Osteoblast (primary cell): ENCODE measurements at regions not wholly inside any gene's neighbourhood (a gene's known extent, or its start where the extent isn't known, plus 50 kb on each side); places are given as distances from the start of the nearest gene placed in this dataset.

Source experiments
- DNase-seq: peaks from one replicate; pipeline ENCODE4 v3.0.0; 2011; ENCODE audit warnings: low spot score, mixed read lengths; ENCODE audit not compliant: insufficient read length; ENCODE audit errors: missing footprints
- H2AFZ ChIP-seq: 2 replicates; pipeline ENCODE4 v1.6.0; 2011; ENCODE audit warnings: mild to moderate bottlenecking, low read length
- H3K27ac ChIP-seq: 2 replicates; pipeline ENCODE4 v1.5.1; 2011; ENCODE audit warnings: mild to moderate bottlenecking, low read depth, low read length, moderate library complexity
- H3K27me3 ChIP-seq: 2 replicates; pipeline ENCODE4 v1.6.0; 2012; ENCODE audit warnings: mild to moderate bottlenecking, control low read depth, inconsistent platforms, low read length, moderate library complexity; ENCODE audit not compliant: insufficient read depth
- H3K36me3 ChIP-seq: 2 replicates; pipeline ENCODE4 v1.5.1; 2011; ENCODE audit warnings: mild to moderate bottlenecking, low read length, control low read depth, moderate library complexity; ENCODE audit not compliant: insufficient read depth
- H3K4me1 ChIP-seq: 2 replicates; pipeline ENCODE4 v1.5.1; 2011; ENCODE audit warnings: mild to moderate bottlenecking, low read length, control low read depth, moderate library complexity; ENCODE audit not compliant: insufficient read depth
- H3K4me2 ChIP-seq: 2 replicates; pipeline ENCODE4 v1.6.0; 2011; ENCODE audit warnings: mild to moderate bottlenecking, low read length; ENCODE audit not compliant: insufficient read depth
- H3K4me3 ChIP-seq: fragments of 200-600 bp; sonication (generic); 3 replicates; pipeline ENCODE4 v1.5.1; 2012; ENCODE audit warnings: mild to moderate bottlenecking, low read length, inconsistent platforms; ENCODE audit not compliant: insufficient read depth
- H3K79me2 ChIP-seq: 2 replicates; pipeline ENCODE4 v1.6.0; 2012; ENCODE audit warnings: mild to moderate bottlenecking, low read length, control low read depth, inconsistent platforms; ENCODE audit not compliant: insufficient read depth
- H3K9me3 ChIP-seq: 2 replicates; pipeline ENCODE4 v1.5.1; 2011; ENCODE audit warnings: low read depth, low read length, control low read depth
- H4K20me1 ChIP-seq: 2 replicates; pipeline ENCODE4 v1.6.0; 2012; ENCODE audit warnings: mild to moderate bottlenecking, low read length, control low read depth; ENCODE audit not compliant: insufficient read depth
- TF ChIP-seq, protein P1 (sequence below): IDR thresholded peaks from 2 replicates; pipeline ENCODE4 v1.5.1; 2011; ENCODE audit warnings: mild to moderate bottlenecking, low read depth, low read length, moderate library complexity; ENCODE audit errors: extremely low read depth

DNA sequence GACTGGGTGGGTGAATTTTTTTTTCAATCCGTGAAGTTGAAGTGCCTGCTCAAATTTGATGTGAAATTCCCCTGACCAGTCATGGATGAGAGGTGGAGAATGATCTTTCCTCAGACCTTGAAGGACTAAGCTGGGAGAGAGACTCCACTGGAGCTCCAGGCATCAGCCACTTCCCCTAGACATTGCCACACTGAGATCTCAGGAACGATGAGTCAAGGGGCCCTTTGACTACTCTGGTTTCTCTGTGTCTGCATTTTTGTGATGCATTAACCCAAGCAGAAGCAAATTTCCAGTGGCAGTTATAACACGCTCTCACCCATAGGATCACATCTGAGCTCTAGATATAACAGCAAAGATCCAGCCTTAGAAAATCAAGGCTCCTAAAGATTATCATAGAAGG lies 171.2 kb upstream of the KIF2A start:
- H3K9me3 ChIP-seq, result no peaks in the 10 kb centered on the region
- no peak overlapping the region for H3K4me2 ChIP-seq
- H3K79me2 ChIP-seq, result no peaks in the 10 kb centered on the region
- H3K36me3 ChIP-seq, result no peaks in the 10 kb centered on the region
- no peak for DNase-seq
- no peak overlapping the region for H3K4me3 ChIP-seq
- H4K20me1 ChIP-seq, result no peaks in the 10 kb centered on the region
- no peak overlapping the region for H3K27ac ChIP-seq
- H3K4me1 ChIP-seq, result peaks cover 3% of the 10 kb centered on the region
- TF ChIP-seq, protein P1, sequence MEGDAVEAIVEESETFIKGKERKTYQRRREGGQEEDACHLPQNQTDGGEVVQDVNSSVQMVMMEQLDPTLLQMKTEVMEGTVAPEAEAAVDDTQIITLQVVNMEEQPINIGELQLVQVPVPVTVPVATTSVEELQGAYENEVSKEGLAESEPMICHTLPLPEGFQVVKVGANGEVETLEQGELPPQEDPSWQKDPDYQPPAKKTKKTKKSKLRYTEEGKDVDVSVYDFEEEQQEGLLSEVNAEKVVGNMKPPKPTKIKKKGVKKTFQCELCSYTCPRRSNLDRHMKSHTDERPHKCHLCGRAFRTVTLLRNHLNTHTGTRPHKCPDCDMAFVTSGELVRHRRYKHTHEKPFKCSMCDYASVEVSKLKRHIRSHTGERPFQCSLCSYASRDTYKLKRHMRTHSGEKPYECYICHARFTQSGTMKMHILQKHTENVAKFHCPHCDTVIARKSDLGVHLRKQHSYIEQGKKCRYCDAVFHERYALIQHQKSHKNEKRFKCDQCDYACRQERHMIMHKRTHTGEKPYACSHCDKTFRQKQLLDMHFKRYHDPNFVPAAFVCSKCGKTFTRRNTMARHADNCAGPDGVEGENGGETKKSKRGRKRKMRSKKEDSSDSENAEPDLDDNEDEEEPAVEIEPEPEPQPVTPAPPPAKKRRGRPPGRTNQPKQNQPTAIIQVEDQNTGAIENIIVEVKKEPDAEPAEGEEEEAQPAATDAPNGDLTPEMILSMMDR, result no peak
- H2AFZ ChIP-seq, result no peak overlapping the region
- no peaks in the 10 kb centered on the region for H3K27me3 ChIP-seq

DNA sequence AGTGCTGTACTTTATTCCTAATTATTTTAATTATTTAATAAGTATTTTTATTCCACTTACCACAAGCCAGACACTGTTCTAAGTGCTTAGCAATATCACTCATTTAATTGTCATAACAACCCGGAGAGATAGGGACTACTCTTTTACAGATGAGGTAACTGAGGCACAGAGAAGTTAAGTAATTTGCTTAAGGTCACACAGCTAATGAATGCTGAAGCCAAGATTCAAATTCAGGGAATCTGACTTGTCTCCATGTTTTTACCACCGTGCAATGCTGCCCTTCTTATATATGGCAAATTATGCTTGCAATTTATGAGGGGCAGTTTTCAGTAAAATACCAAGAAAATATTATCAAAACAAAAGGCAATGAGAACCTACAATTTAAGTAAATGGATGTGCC lies 168.4 kb upstream of the KIF2A start:
- H3K36me3 ChIP-seq, result no peaks in the 10 kb centered on the region
- TF ChIP-seq, protein P1, result no peak
- H4K20me1 ChIP-seq, result no peaks in the 10 kb centered on the region
- DNase-seq, result no peak
- no peaks in the 10 kb centered on the region for H3K9me3 ChIP-seq
- H3K79me2 ChIP-seq, result no peaks in the 10 kb centered on the region
- H3K4me2 ChIP-seq, result no peak overlapping the region
- no peaks in the 10 kb centered on the region for H3K27me3 ChIP-seq
- no peak overlapping the region for H3K4me3 ChIP-seq
- H3K27ac ChIP-seq, result no peak overlapping the region
- no peak overlapping the region for H2AFZ ChIP-seq
- no peaks in the 10 kb centered on the region for H3K4me1 ChIP-seq

DNA sequence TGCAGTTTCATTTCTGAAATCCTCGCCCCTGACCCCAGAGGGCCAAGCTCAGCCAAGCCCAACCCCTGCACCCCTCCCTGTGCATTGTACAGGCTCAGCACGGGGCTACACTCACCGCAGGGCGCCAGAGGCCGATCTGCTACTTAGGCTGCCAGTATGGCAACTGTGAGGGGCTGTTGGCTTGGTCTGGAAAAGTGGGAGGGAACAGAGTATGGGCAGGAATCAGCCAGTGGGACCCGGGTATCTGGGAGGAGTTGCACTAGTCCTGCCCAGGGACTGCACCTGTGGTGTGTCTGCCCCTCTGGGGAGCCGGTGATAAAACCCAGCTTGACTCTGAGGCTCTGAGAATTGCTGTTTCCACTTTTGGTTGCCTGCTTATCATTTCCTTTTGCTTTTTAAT lies 167.4 kb upstream of the KIF2A start:
- Histone ChIP-seq H3K4me3 (no peak overlapping the region), H3K79me2 (no peaks in the 10 kb centered on the region), H3K4me2 (no peak overlapping the region), H3K4me1 (no peaks in the 10 kb centered on the region), H3K9me3 (no peaks in the 10 kb centered on the region), H3K36me3 (no peaks in the 10 kb centered on the region), H3K27me3 (no peaks in the 10 kb centered on the region), H4K20me1 (no peaks in the 10 kb centered on the region), H2AFZ (no peak overlapping the region), H3K27ac (no peak overlapping the region)
- no peak for DNase-seq
- TF ChIP-seq, protein P1, result no peak

DNA sequence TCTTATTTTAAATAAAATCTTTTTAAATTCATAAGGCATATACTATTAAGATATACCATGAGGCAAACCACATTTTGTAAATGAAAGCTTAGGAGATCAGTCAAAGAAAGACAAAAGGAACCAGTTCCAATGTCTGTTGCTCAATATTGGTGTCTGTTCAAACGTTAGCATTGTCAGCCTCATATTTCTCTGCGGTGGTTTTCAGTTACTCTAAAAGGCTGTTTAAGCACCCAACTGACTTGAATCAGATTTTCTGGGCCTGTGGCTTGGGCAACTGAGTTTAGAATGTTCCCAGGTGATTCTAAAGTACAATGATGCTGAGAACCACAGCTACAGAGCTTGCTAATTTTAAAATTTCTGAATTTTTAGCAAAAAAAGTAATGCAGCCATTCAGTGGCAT lies 166.3 kb upstream of the KIF2A start:
- no peaks in the 10 kb centered on the region for H3K27me3 ChIP-seq
- no peak for DNase-seq
- no peaks in the 10 kb centered on the region for H3K36me3 ChIP-seq
- H3K4me1 ChIP-seq, result peaks cover 10% of the 10 kb centered on the region
- no peaks in the 10 kb centered on the region for H4K20me1 ChIP-seq
- H2AFZ ChIP-seq, result no peak overlapping the region
- H3K4me3 ChIP-seq, result no peak overlapping the region
- H3K79me2 ChIP-seq, result no peaks in the 10 kb centered on the region
- TF ChIP-seq, protein P1, result no peak
- no peak overlapping the region for H3K27ac ChIP-seq
- no peaks in the 10 kb centered on the region for H3K9me3 ChIP-seq
- H3K4me2 ChIP-seq, result no peak overlapping the region
